ENCODE measurements at regions not wholly inside any gene's neighbourhood (a gene's known extent, or its start where the extent isn't known, plus 50 kb on each side); places are given as distances from the start of the nearest gene placed in this dataset.

DNA sequence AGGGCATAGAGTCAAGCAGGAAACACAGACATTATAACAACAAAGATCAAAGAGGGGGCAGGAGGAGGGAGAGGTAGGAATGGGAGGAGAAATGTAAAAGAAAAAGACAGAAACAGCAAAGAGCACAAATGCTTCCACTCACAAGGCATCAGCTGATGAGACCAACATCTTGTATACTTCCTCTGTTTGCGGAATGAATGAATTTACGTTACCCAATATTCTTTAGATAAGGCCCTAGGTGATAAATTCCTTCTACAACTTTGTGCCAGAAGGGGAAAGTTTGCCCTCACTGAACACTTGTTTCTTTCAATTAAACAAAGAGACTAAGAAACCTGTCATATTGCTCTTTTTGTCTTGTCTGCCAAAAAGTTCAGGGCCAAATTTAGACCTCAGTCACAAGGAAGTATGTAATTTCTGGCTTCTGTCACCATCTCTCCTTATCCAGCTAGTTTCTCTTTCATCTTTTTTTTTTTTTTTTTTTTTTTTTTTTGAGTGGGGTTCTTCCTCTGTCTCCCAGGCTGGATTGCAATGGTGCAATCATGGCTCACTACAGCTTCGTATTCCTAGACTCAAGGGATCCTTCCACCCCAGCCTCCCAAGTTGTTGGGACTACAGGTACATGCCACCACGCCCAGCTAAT is 116.4 kb upstream of the NANOS1 start:
- TF ChIP-seq, protein P1, sequence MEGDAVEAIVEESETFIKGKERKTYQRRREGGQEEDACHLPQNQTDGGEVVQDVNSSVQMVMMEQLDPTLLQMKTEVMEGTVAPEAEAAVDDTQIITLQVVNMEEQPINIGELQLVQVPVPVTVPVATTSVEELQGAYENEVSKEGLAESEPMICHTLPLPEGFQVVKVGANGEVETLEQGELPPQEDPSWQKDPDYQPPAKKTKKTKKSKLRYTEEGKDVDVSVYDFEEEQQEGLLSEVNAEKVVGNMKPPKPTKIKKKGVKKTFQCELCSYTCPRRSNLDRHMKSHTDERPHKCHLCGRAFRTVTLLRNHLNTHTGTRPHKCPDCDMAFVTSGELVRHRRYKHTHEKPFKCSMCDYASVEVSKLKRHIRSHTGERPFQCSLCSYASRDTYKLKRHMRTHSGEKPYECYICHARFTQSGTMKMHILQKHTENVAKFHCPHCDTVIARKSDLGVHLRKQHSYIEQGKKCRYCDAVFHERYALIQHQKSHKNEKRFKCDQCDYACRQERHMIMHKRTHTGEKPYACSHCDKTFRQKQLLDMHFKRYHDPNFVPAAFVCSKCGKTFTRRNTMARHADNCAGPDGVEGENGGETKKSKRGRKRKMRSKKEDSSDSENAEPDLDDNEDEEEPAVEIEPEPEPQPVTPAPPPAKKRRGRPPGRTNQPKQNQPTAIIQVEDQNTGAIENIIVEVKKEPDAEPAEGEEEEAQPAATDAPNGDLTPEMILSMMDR (IDR thresholded peaks at IDR 0.05): no peak
- no peak for TF ChIP-seq POLR2A (IDR thresholded peaks at IDR 0.05)
